Erythroblast (primary cell): ENCODE measurements at regions not wholly inside any gene's neighbourhood (a gene's known extent, or its start where the extent isn't known, plus 50 kb on each side); places are given as distances from the start of the nearest gene placed in this dataset.
"Not testable (repeated sequence)": the region's sequence is repeated elsewhere in the genome, so short reads cannot be mapped to it uniquely, and the experiment has no call there.

Experiments used
- GATA1 ChIP-seq: IDR thresholded peaks from 2 replicates; pipeline ENCODE4 v1.6.1; 2011; ENCODE audit warnings: low read depth, mild to moderate bottlenecking, control low read depth, low read length, moderate library complexity
- POLR2A ChIP-seq: IDR thresholded peaks from 2 replicates; pipeline ENCODE4 v1.6.1; 2011; ENCODE audit warnings: mild to moderate bottlenecking, low read length

- TF ChIP-seq POLR2A, GATA1: not testable (repeated sequence)
Measured at GRCh38 chr3:13995216-13995615, 115.3 kb upstream of the WNT7A start.
